ENCODE measurements at regions not wholly inside any gene's neighbourhood (a gene's known extent, or its start where the extent isn't known, plus 50 kb on each side); places are given as distances from the start of the nearest gene placed in this dataset.

- H3K4me3 ChIP-seq (ENCODE audit: control insufficient read depth, low read depth, low read length): no peak overlapping the region
- DNase-seq (ENCODE audit: low read depth): no peak
- TF ChIP-seq, protein P1, sequence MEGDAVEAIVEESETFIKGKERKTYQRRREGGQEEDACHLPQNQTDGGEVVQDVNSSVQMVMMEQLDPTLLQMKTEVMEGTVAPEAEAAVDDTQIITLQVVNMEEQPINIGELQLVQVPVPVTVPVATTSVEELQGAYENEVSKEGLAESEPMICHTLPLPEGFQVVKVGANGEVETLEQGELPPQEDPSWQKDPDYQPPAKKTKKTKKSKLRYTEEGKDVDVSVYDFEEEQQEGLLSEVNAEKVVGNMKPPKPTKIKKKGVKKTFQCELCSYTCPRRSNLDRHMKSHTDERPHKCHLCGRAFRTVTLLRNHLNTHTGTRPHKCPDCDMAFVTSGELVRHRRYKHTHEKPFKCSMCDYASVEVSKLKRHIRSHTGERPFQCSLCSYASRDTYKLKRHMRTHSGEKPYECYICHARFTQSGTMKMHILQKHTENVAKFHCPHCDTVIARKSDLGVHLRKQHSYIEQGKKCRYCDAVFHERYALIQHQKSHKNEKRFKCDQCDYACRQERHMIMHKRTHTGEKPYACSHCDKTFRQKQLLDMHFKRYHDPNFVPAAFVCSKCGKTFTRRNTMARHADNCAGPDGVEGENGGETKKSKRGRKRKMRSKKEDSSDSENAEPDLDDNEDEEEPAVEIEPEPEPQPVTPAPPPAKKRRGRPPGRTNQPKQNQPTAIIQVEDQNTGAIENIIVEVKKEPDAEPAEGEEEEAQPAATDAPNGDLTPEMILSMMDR (IDR thresholded peaks at IDR 0.05; ENCODE audit: control insufficient read depth, insufficient read depth, low read depth, low read length, missing control alignments): no peak
Observed at GRCh38 chr13:106814463-106814862, 246.5 kb upstream of the ARGLU1 start.

DNA sequence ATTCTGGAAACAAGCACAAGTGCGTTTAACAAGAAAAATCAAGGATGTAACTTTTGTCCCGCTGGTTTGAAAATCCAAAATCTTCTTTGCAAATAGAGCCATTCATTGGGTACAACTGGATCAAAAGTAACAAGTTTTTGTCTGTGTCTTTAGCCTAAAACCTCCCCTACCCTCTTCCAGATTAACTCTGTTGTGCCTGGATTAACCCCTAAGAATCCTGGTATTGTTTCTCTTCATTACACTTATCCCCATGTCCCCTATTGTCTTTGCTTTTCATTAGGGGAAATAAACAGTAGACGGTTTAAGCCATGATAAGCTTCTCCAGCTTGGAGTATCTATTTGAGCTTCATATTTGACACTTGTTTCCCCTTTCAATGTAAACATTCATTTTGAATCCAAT is 242.1 kb upstream of the ARGLU1 start:
- H3K4me3 ChIP-seq (ENCODE audit: control insufficient read depth, low read depth, low read length): no peak overlapping the region
- TF ChIP-seq, protein P1 (IDR thresholded peaks at IDR 0.05; ENCODE audit: control insufficient read depth, insufficient read depth, low read depth, low read length, missing control alignments): no peak
- DNase-seq (ENCODE audit: low read depth): no peak

DNA sequence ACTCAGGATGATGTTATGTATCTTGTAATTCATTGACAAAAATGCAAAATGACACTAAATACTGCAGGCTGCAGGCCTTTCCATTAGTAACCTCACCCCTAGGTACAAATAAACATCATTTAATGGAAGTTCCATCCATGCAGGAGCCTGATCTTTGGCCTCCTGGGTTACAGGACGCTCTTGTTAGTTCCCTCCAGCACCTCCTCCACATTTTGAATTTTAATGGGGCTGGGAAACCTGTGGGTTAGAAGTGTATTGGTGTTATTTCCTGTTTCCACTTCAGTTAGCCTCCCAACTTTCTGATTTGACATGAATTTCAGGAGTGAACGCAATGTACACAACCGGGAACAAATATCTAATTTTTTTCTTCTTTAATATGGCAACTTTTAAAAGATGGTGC is 237.1 kb upstream of the ARGLU1 start:
- H3K4me3 ChIP-seq (ENCODE audit: control insufficient read depth, low read depth, low read length): no peak overlapping the region
- no peak for DNase-seq (ENCODE audit: low read depth)
- TF ChIP-seq, protein P1 (IDR thresholded peaks at IDR 0.05; ENCODE audit: control insufficient read depth, insufficient read depth, low read depth, low read length, missing control alignments): no peak

- TF ChIP-seq, protein P1 (IDR thresholded peaks at IDR 0.05; ENCODE audit: control insufficient read depth, insufficient read depth, low read depth, low read length, missing control alignments): no peak
- no peak overlapping the region for H3K4me3 ChIP-seq (ENCODE audit: control insufficient read depth, low read depth, low read length)
- no peak for DNase-seq (ENCODE audit: low read depth)
Observed at GRCh38 chr13:106802917-106803316, 235.0 kb upstream of the ARGLU1 start.

DNA sequence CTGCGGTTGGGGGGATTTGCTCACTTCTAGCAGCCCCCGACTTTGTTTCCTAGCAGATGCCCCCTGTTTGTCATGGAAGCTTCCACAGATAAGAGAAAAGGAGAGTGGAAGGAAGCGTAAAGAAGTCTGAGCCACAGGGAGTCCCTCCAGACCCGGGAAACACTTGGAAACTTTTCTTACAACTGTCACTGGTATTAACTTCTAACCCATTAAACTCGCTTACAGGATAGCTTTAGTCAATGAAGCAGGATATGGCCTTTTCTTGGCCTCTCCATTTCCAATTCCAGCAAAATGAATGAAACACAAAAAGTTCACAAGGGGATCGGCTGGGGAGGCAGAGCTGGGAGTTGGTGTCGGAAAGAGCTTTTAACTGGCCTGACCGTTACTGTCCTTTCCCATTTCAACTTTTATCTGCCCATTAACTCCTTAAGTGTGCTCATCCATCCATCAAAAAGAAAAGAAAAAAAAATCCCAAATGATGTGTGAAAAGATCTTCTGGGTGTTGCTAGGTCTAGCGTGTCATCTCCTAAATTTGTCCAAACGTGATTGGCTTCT is 231.9 kb upstream of the ARGLU1 start:
- TF ChIP-seq, protein P1 (IDR thresholded peaks at IDR 0.05; ENCODE audit: control insufficient read depth, insufficient read depth, low read depth, low read length, missing control alignments): no peak
- no peak overlapping the region for H3K4me3 ChIP-seq (ENCODE audit: control insufficient read depth, low read depth, low read length)
- DNase-seq (ENCODE audit: low read depth): no peak

- no peak for DNase-seq (ENCODE audit: low read depth)
- TF ChIP-seq, protein P1 (IDR thresholded peaks at IDR 0.05; ENCODE audit: control insufficient read depth, insufficient read depth, low read depth, low read length, missing control alignments): no peak
- no peak overlapping the region for H3K4me3 ChIP-seq (ENCODE audit: control insufficient read depth, low read depth, low read length)
Observed at GRCh38 chr13:106797081-106797640, 229.2 kb upstream of the ARGLU1 start.
